Suprapubic skin (tissue), 4 donors: ENCODE measurements at regions not wholly inside any gene's neighbourhood (a gene's known extent, or its start where the extent isn't known, plus 50 kb on each side); places are given as distances from the start of the nearest gene placed in this dataset.

Experiments used
- DNase-seq, 2 donors: peaks; one replicate each; pipeline ENCODE4 v3.0.0-alpha.2; 2019; ENCODE audit warnings: low spot score in 2 of 2
- H3K27ac ChIP-seq: fragments of 200-600 bp; sonication (generic); one replicate; pipeline ENCODE4 v1.5.1; 2019
- H3K27me3 ChIP-seq: fragments of 200-600 bp; sonication (generic); one replicate; pipeline ENCODE4 v1.5.1; 2019
- H3K36me3 ChIP-seq: fragments of 200-600 bp; sonication (generic); one replicate; pipeline ENCODE4 v1.5.1; 2019
- H3K4me1 ChIP-seq: fragments of 200-600 bp; sonication (generic); one replicate; pipeline ENCODE4 v1.5.1; 2019
- H3K4me3 ChIP-seq: fragments of 200-600 bp; sonication (generic); one replicate; pipeline ENCODE4 v1.5.1; 2019; ENCODE audit warnings: mild to moderate bottlenecking
- H3K9me3 ChIP-seq: fragments of 200-600 bp; sonication (generic); one replicate; pipeline ENCODE4 v1.5.1; 2019
- CTCF ChIP-seq, 2 donors: fragments of 200-600 bp in 1 of 2; fragments of 450-650 bp in 1 of 2; sonication (generic) in 1 of 2; IDR thresholded peaks; one replicate each; pipeline ENCODE4 v1.5.1; 2016 to 2019; ENCODE audit warnings: antibody characterized with exemption in 2 of 2, mild to moderate bottlenecking in 1 of 2, moderate library complexity in 1 of 2
- EP300 ChIP-seq: sonication (generic); formaldehyde crosslinking; IDR thresholded peaks from one replicate; pipeline ENCODE4 v1.6.1; 2017; ENCODE audit warnings: antibody characterized with exemption
- POLR2A ChIP-seq, 2 donors: fragments of 450-650 bp; IDR thresholded peaks; one replicate each; pipeline ENCODE4 v1.6.1; 2017; ENCODE audit warnings: antibody characterized with exemption in 2 of 2, mild to moderate bottlenecking in 2 of 2, moderate library complexity in 2 of 2
- POLR2AphosphoS5 ChIP-seq, 3 donors: sonication (generic); formaldehyde crosslinking; IDR thresholded peaks; one replicate each; pipeline ENCODE4 v1.6.1; 2017; ENCODE audit warnings: antibody characterized with exemption in 3 of 3
- WGBS: methylation state at CpG from one replicate; pipeline ENCODE4 v1.1.5; 2018; 5-methylcytosine and 5-hydroxymethylcytosine counted together

GRCh38 chr1:219989766-219990165 is 56.5 kb downstream of the EPRS1 start:
- Histone ChIP-seq H3K4me1 (no peaks in the 10 kb centered on the region), H3K4me3 (no peak overlapping the region), H3K36me3 (peaks cover 35% of the 10 kb centered on the region), H3K9me3 (no peaks in the 10 kb centered on the region), H3K27ac (no peak overlapping the region), H3K27me3 (no peaks in the 10 kb centered on the region)
- no peak for DNase-seq
- WGBS = 69% methylated on average over 4 of the region's 4 CpGs
- TF ChIP-seq POLR2AphosphoS5 (IDR thresholded peaks at IDR 0.05) = no peak
- no peak for TF ChIP-seq POLR2A (IDR thresholded peaks at IDR 0.05)
- TF ChIP-seq CTCF (IDR thresholded peaks at IDR 0.05) = no peak
- TF ChIP-seq EP300 = no peak

- H3K4me1 ChIP-seq = no peaks in the 10 kb centered on the region
- H3K9me3 ChIP-seq = no peaks in the 10 kb centered on the region
- DNase-seq = no peak
- H3K4me3 ChIP-seq = no peak overlapping the region
- no peak overlapping the region for H3K27ac ChIP-seq
- H3K27me3 ChIP-seq = no peaks in the 10 kb centered on the region
- H3K36me3 ChIP-seq = peaks cover 40% of the 10 kb centered on the region
- TF ChIP-seq POLR2A (IDR thresholded peaks at IDR 0.05) (no peak), EP300 (no peak), POLR2AphosphoS5 (IDR thresholded peaks at IDR 0.05) (no peak), CTCF (IDR thresholded peaks at IDR 0.05) (no peak)
Observed at GRCh38 chr1:219988818-219989217, 57.5 kb downstream of the EPRS1 start.

GRCh38 chr1:219988387-219988786 is 57.9 kb downstream of the EPRS1 start:
- TF ChIP-seq POLR2A (IDR thresholded peaks at IDR 0.05) = no peak
- no peak for TF ChIP-seq EP300
- TF ChIP-seq CTCF (IDR thresholded peaks at IDR 0.05) = no peak
- no peak for TF ChIP-seq POLR2AphosphoS5 (IDR thresholded peaks at IDR 0.05)
- 94% methylated on average over 5 of the region's 5 CpGs for WGBS
- Histone ChIP-seq H3K9me3 (no peaks in the 10 kb centered on the region), H3K36me3 (peaks cover 40% of the 10 kb centered on the region), H3K4me3 (no peak overlapping the region), H3K4me1 (no peaks in the 10 kb centered on the region), H3K27me3 (no peaks in the 10 kb centered on the region), H3K27ac (no peak overlapping the region)
- DNase-seq = no peak

- DNase-seq = no peak
- Histone ChIP-seq H3K27ac (no peak overlapping the region), H3K4me1 (no peaks in the 10 kb centered on the region), H3K27me3 (no peaks in the 10 kb centered on the region), H3K36me3 (peaks cover 47% of the 10 kb centered on the region), H3K9me3 (no peaks in the 10 kb centered on the region), H3K4me3 (no peak overlapping the region)
- no peak for TF ChIP-seq EP300
- no peak for TF ChIP-seq CTCF (IDR thresholded peaks at IDR 0.05)
- no peak for TF ChIP-seq POLR2A (IDR thresholded peaks at IDR 0.05)
- TF ChIP-seq POLR2AphosphoS5 (IDR thresholded peaks at IDR 0.05) = no peak
- 93% methylated on average over 2 of the region's 2 CpGs for WGBS
Observed at GRCh38 chr1:219987325-219987724, 59.0 kb upstream of the SLC30A10 start.

GRCh38 chr1:219985169-219985568 is 56.8 kb upstream of the SLC30A10 start:
- TF ChIP-seq EP300 = no peak
- TF ChIP-seq CTCF (IDR thresholded peaks at IDR 0.05) = no peak
- no peak for TF ChIP-seq POLR2A (IDR thresholded peaks at IDR 0.05)
- TF ChIP-seq POLR2AphosphoS5 (IDR thresholded peaks at IDR 0.05) = no peak
- no peak for DNase-seq
- 85% methylated on average over 3 of the region's 3 CpGs for WGBS
- Histone ChIP-seq H3K27ac (no peak overlapping the region), H3K36me3 (peaks cover 65% of the 10 kb centered on the region), H3K27me3 (no peaks in the 10 kb centered on the region), H3K4me3 (no peak overlapping the region), H3K4me1 (no peaks in the 10 kb centered on the region), H3K9me3 (no peaks in the 10 kb centered on the region)
